ENCODE measurements at regions not wholly inside any gene's neighbourhood (a gene's known extent, or its start where the extent isn't known, plus 50 kb on each side); places are given as distances from the start of the nearest gene placed in this dataset.

GRCh38 chr14:66099931-66100330, 386.2 kb upstream of the CCDC196 start:
- TF ChIP-seq CTCF (IDR thresholded peaks at IDR 0.05; ENCODE audit: borderline replicate concordance, extremely low read depth, low read length, poor library complexity, severe bottlenecking) = no peak
- TF ChIP-seq EZH2 (IDR thresholded peaks at IDR 0.05; ENCODE audit: borderline replicate concordance, low read depth, low read length, severe bottlenecking) = no peak
